Suprapubic skin (tissue), 4 donors: ENCODE measurements at regions not wholly inside any gene's neighbourhood (a gene's known extent, or its start where the extent isn't known, plus 50 kb on each side); places are given as distances from the start of the nearest gene placed in this dataset.

Experiments used
- DNase-seq, 2 donors: peaks; one replicate each; pipeline ENCODE4 v3.0.0-alpha.2; 2019; ENCODE audit warnings: low spot score in 2 of 2
- H3K27ac ChIP-seq: fragments of 200-600 bp; sonication (generic); one replicate; pipeline ENCODE4 v1.5.1; 2019
- H3K27me3 ChIP-seq: fragments of 200-600 bp; sonication (generic); one replicate; pipeline ENCODE4 v1.5.1; 2019
- H3K36me3 ChIP-seq: fragments of 200-600 bp; sonication (generic); one replicate; pipeline ENCODE4 v1.5.1; 2019
- H3K4me1 ChIP-seq: fragments of 200-600 bp; sonication (generic); one replicate; pipeline ENCODE4 v1.5.1; 2019
- H3K4me3 ChIP-seq: fragments of 200-600 bp; sonication (generic); one replicate; pipeline ENCODE4 v1.5.1; 2019; ENCODE audit warnings: mild to moderate bottlenecking
- H3K9me3 ChIP-seq: fragments of 200-600 bp; sonication (generic); one replicate; pipeline ENCODE4 v1.5.1; 2019
- EP300 ChIP-seq: sonication (generic); formaldehyde crosslinking; IDR thresholded peaks from one replicate; pipeline ENCODE4 v1.6.1; 2017; ENCODE audit warnings: antibody characterized with exemption
- POLR2A ChIP-seq, 2 donors: fragments of 450-650 bp; IDR thresholded peaks; one replicate each; pipeline ENCODE4 v1.6.1; 2017; ENCODE audit warnings: antibody characterized with exemption in 2 of 2, mild to moderate bottlenecking in 2 of 2, moderate library complexity in 2 of 2
- POLR2AphosphoS5 ChIP-seq, 3 donors: sonication (generic); formaldehyde crosslinking; IDR thresholded peaks; one replicate each; pipeline ENCODE4 v1.6.1; 2017; ENCODE audit warnings: antibody characterized with exemption in 3 of 3
- WGBS: methylation state at CpG from one replicate; pipeline ENCODE4 v1.1.5; 2018; 5-methylcytosine and 5-hydroxymethylcytosine counted together
- TF ChIP-seq, protein P1 (sequence below), 2 donors: fragments of 200-600 bp in 1 of 2; fragments of 450-650 bp in 1 of 2; sonication (generic) in 1 of 2; IDR thresholded peaks; one replicate each; pipeline ENCODE4 v1.5.1; 2016 to 2019; ENCODE audit warnings: antibody characterized with exemption in 2 of 2, mild to moderate bottlenecking in 1 of 2, moderate library complexity in 1 of 2

DNA sequence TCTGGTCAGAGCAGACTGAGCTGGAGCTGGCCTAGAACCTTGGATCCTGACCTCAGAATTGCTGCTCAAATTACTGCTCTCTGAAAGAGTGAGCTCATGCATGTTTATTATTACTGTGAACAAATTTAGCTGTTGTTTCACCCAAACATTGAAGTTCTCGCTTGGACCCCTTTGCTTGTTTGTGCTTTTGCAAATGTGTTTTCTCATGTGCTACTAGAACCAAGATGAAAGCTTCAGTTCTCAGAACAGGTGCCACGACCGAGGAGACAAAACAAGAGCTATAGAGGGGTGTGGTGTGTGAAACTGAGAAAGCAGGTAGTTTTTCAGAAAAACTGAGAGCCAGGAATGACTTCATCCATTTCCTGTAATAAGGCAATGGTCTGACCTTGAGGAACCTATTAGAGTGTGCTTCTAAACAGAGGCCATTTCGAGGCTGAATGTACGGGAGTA, 50.0 kb upstream of the ESR1 start:
- Histone ChIP-seq H3K27ac (no peak overlapping the region), H3K4me1 (peaks cover 4% of the 10 kb centered on the region), H3K36me3 (no peaks in the 10 kb centered on the region), H3K4me3 (no peak overlapping the region), H3K9me3 (no peaks in the 10 kb centered on the region), H3K27me3 (no peaks in the 10 kb centered on the region)
- TF ChIP-seq POLR2A (IDR thresholded peaks at IDR 0.05) = no peak
- TF ChIP-seq, protein P1, sequence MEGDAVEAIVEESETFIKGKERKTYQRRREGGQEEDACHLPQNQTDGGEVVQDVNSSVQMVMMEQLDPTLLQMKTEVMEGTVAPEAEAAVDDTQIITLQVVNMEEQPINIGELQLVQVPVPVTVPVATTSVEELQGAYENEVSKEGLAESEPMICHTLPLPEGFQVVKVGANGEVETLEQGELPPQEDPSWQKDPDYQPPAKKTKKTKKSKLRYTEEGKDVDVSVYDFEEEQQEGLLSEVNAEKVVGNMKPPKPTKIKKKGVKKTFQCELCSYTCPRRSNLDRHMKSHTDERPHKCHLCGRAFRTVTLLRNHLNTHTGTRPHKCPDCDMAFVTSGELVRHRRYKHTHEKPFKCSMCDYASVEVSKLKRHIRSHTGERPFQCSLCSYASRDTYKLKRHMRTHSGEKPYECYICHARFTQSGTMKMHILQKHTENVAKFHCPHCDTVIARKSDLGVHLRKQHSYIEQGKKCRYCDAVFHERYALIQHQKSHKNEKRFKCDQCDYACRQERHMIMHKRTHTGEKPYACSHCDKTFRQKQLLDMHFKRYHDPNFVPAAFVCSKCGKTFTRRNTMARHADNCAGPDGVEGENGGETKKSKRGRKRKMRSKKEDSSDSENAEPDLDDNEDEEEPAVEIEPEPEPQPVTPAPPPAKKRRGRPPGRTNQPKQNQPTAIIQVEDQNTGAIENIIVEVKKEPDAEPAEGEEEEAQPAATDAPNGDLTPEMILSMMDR (IDR thresholded peaks at IDR 0.05) = no peak
- no peak for TF ChIP-seq POLR2AphosphoS5 (IDR thresholded peaks at IDR 0.05)
- TF ChIP-seq EP300 = no peak
- no peak for DNase-seq
- 67% methylated on average over 5 of the region's 5 CpGs for WGBS
